ENCODE measurements at regions not wholly inside any gene's neighbourhood (a gene's known extent, or its start where the extent isn't known, plus 50 kb on each side); places are given as distances from the start of the nearest gene placed in this dataset.
"Not testable (repeated sequence)": the region's sequence is repeated elsewhere in the genome, so short reads cannot be mapped to it uniquely, and the experiment has no call there.

DNA sequence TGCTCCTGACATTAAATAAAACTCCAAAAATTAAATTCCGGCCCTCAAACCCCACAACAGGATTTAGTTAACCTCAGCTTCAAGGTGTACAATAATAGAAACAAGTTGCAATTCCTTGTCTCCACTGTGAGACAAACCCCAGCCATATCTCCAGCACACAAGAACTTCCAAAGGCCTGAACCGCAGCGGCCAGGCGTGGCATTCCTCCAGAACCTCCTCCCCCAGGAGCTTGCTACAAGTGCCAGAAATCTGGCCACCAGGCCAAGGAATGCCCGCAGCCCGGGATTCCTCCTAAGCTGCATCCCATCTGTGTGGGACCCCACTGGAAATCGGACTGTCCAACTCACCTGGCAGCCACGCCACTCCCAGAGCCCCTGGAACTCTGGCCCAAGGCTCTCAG lies 105.0 kb upstream of the UST start:
- H3K4me3 ChIP-seq; H3K79me2 ChIP-seq (replicated peaks; ENCODE audit: insufficient read depth); ATAC-seq; H3K4me2 ChIP-seq; H3K4me3 Mint-ChIP-seq; H3K27me3 ChIP-seq (ENCODE audit: insufficient read depth); DNase-seq (ENCODE audit: low spot score); H2AFZ ChIP-seq; H3K27ac ChIP-seq (ENCODE audit: low read depth); H3K27ac Mint-ChIP-seq; H4K20me1 ChIP-seq (replicated peaks; ENCODE audit: insufficient read depth); H3K27me3 Mint-ChIP-seq (ENCODE audit: insufficient read depth, low read depth, poor library complexity); H3K36me3 ChIP-seq (ENCODE audit: insufficient read depth); H3F3A ChIP-seq (replicated peaks; ENCODE audit: low read depth); H3K9me2 ChIP-seq (ENCODE audit: insufficient read depth): not testable (repeated sequence)
- Mint-ChIP-seq H3K36me3 (ENCODE audit: low read depth) (peaks cover 59% of the 10 kb centered on the region), H3K9me3 (peaks cover 39% of the 10 kb centered on the region), H3K4me1 (peaks cover 24% of the 10 kb centered on the region)
- peaks cover 17% of the 10 kb centered on the region for H3K4me1 ChIP-seq (ENCODE audit: insufficient read depth)

DNA sequence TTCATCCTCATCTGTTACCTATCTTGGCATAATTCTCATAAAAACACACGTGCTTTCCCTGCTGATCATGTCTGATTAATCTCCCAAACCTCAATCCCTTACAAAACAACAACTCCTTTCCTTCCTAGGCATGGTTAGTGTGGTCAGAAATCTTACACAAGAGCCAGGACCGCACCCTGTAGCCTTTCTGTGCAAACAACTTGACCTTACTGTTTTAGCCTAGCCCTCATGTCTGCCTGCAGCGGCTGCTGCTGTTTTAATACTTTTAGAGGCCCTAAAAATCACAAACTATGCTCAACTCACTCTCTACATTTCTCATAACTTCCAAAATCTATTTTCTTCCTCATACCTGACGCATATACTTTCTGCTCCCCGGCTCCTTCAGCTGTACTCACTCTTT lies 103.6 kb upstream of the UST start:
- not testable (repeated sequence) for DNase-seq (ENCODE audit: low spot score); H3K4me2 ChIP-seq; H3F3A ChIP-seq (replicated peaks; ENCODE audit: low read depth); H3K4me3 ChIP-seq; H3K36me3 ChIP-seq (ENCODE audit: insufficient read depth); H3K27ac ChIP-seq (ENCODE audit: low read depth); H2AFZ ChIP-seq; H3K27me3 ChIP-seq (ENCODE audit: insufficient read depth); H4K20me1 ChIP-seq (replicated peaks; ENCODE audit: insufficient read depth); H3K9me2 ChIP-seq (ENCODE audit: insufficient read depth); H3K27me3 Mint-ChIP-seq (ENCODE audit: insufficient read depth, low read depth, poor library complexity); H3K4me3 Mint-ChIP-seq; H3K79me2 ChIP-seq (replicated peaks; ENCODE audit: insufficient read depth); ATAC-seq
- peaks cover 40% of the 10 kb centered on the region for H3K9me3 Mint-ChIP-seq
- H3K4me1 ChIP-seq (ENCODE audit: insufficient read depth), result peaks cover 17% of the 10 kb centered on the region
- peaks cover 24% of the 10 kb centered on the region for H3K4me1 Mint-ChIP-seq
- H3K27ac Mint-ChIP-seq, result peak overlapping the region; percentile 66; the same call in 1 of the 2 replicates
- H3K36me3 Mint-ChIP-seq (ENCODE audit: low read depth), result peaks cover 61% of the 10 kb centered on the region

DNA sequence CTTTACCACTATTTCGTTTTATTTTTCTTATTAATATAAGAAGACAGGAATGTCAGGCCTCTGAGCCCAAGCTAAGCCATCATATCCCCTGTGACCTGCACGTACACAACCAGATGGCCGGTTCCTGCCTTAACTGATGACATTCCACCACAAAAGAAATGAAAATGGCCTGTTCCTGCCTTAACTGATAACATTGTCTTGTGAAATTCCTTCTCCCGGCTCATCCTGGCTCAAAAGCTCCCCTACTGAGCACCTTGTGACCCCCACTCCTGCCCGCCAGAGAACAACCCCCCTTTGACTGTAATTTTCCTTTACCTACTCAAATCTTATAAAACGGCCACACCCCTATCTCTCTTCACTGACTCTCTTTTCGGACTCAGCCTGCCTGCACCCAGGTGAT lies 101.8 kb upstream of the UST start:
- Histone ChIP-seq H3K27ac (ENCODE audit: low read depth) (peak overlapping the region; percentile 95), H3K4me2 (peak overlapping the region; percentile 41; the same call in 1 of the 2 replicates), H3K4me1 (ENCODE audit: insufficient read depth) (peaks cover 17% of the 10 kb centered on the region)
- H3K9me3 Mint-ChIP-seq, result peaks cover 44% of the 10 kb centered on the region
- not testable (repeated sequence) for H4K20me1 ChIP-seq (replicated peaks; ENCODE audit: insufficient read depth); H3F3A ChIP-seq (replicated peaks; ENCODE audit: low read depth); ATAC-seq; H3K4me3 ChIP-seq; H3K9me2 ChIP-seq (ENCODE audit: insufficient read depth); H3K79me2 ChIP-seq (replicated peaks; ENCODE audit: insufficient read depth); H2AFZ ChIP-seq; H3K27me3 ChIP-seq (ENCODE audit: insufficient read depth); H3K36me3 ChIP-seq (ENCODE audit: insufficient read depth); H3K27me3 Mint-ChIP-seq (ENCODE audit: insufficient read depth, low read depth, poor library complexity)
- H3K4me1 Mint-ChIP-seq, result peaks cover 24% of the 10 kb centered on the region
- TF ChIP-seq, protein P1, sequence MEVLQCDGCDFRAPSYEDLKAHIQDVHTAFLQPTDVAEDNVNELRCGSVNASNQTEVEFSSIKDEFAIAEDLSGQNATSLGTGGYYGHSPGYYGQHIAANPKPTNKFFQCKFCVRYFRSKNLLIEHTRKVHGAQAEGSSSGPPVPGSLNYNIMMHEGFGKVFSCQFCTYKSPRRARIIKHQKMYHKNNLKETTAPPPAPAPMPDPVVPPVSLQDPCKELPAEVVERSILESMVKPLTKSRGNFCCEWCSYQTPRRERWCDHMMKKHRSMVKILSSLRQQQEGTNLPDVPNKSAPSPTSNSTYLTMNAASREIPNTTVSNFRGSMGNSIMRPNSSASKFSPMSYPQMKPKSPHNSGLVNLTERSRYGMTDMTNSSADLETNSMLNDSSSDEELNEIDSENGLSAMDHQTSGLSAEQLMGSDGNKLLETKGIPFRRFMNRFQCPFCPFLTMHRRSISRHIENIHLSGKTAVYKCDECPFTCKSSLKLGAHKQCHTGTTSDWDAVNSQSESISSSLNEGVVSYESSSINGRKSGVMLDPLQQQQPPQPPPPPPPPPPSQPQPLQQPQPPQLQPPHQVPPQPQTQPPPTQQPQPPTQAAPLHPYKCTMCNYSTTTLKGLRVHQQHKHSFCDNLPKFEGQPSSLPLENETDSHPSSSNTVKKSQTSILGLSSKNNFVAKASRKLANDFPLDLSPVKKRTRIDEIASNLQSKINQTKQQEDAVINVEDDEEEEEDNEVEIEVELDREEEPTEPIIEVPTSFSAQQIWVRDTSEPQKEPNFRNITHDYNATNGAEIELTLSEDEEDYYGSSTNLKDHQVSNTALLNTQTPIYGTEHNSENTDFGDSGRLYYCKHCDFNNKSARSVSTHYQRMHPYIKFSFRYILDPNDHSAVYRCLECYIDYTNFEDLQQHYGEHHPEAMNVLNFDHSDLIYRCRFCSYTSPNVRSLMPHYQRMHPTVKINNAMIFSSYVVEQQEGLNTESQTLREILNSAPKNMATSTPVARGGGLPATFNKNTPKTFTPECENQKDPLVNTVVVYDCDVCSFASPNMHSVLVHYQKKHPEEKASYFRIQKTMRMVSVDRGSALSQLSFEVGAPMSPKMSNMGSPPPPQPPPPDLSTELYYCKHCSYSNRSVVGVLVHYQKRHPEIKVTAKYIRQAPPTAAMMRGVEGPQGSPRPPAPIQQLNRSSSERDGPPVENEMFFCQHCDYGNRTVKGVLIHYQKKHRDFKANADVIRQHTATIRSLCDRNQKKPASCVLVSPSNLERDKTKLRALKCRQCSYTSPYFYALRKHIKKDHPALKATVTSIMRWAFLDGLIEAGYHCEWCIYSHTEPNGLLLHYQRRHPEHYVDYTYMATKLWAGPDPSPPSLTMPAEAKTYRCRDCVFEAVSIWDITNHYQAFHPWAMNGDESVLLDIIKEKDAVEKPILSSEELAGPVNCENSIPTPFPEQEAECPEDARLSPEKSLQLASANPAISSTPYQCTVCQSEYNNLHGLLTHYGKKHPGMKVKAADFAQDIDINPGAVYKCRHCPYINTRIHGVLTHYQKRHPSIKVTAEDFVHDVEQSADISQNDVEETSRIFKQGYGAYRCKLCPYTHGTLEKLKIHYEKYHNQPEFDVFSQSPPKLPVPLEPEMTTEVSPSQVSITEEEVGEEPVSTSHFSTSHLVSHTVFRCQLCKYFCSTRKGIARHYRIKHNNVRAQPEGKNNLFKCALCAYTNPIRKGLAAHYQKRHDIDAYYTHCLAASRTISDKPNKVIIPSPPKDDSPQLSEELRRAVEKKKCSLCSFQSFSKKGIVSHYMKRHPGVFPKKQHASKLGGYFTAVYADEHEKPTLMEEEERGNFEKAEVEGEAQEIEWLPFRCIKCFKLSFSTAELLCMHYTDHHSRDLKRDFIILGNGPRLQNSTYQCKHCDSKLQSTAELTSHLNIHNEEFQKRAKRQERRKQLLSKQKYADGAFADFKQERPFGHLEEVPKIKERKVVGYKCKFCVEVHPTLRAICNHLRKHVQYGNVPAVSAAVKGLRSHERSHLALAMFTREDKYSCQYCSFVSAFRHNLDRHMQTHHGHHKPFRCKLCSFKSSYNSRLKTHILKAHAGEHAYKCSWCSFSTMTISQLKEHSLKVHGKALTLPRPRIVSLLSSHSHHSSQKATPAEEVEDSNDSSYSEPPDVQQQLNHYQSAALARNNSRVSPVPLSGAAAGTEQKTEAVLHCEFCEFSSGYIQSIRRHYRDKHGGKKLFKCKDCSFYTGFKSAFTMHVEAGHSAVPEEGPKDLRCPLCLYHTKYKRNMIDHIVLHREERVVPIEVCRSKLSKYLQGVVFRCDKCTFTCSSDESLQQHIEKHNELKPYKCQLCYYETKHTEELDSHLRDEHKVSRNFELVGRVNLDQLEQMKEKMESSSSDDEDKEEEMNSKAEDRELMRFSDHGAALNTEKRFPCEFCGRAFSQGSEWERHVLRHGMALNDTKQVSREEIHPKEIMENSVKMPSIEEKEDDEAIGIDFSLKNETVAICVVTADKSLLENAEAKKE (CRISPR knock-in tag; IDR thresholded peaks at IDR 0.05), result peak; percentile 45; the same call in 1 of the 2 replicates
- TF ChIP-seq CREB1 (CRISPR knock-in tag; IDR thresholded peaks at IDR 0.05; ENCODE audit: low read depth) (peak; percentile 20; the same call in 1 of the 2 replicates), NANOG (IDR thresholded peaks at IDR 0.05; ENCODE audit: borderline replicate concordance) (peak; percentile 67; the same call in 1 of the 2 replicates)
- 0 out of 3 replicates have a peak overlapping the region, but pooled peaks have one; percentile 0 for H3K4me3 Mint-ChIP-seq
- DNase-seq (ENCODE audit: low spot score), result peak; percentile 12
- H3K36me3 Mint-ChIP-seq (ENCODE audit: low read depth), result peaks cover 61% of the 10 kb centered on the region
- peak overlapping the region; percentile 95 for H3K27ac Mint-ChIP-seq

All from GM23338 (cell line).